Tibial artery (tissue), 4 donors: ENCODE measurements at regions not wholly inside any gene's neighbourhood (a gene's known extent, or its start where the extent isn't known, plus 50 kb on each side); places are given as distances from the start of the nearest gene placed in this dataset.

Source experiments
- DNase-seq, 2 donors: peaks; one replicate each; pipeline ENCODE4 v3.0.0-alpha.2; 2019
- H3K27ac ChIP-seq, 2 donors: fragments of 200-600 bp; sonication (generic) in 1 of 2; 1 replicate in 1 of 2; 2 replicates in 1 of 2; pipeline ENCODE4 v1.5.1; 2018 to 2019; ENCODE audit warnings: mild to moderate bottlenecking in 1 of 2
- H3K27me3 ChIP-seq, 2 donors: fragments of 200-600 bp; sonication (generic) in 1 of 2; one replicate each; pipeline versions ENCODE4 v1.5.1 to v1.6.0; 2016 to 2019
- H3K36me3 ChIP-seq, 3 donors: fragments of 200-600 bp; sonication (generic) in 2 of 3; one replicate each; pipeline ENCODE4 v1.5.1; 2016 to 2019; ENCODE audit warnings: mild to moderate bottlenecking in 2 of 3
- H3K4me1 ChIP-seq, 4 donors: fragments of 200-600 bp; sonication (generic) in 2 of 4; 1 replicate in 3 of 4; 2 replicates in 1 of 4; pipeline ENCODE4 v1.5.1; 2016 to 2019
- H3K4me3 ChIP-seq, 2 donors: fragments of 200-600 bp; sonication (generic) in 1 of 2; 1 replicate in 1 of 2; 2 replicates in 1 of 2; pipeline ENCODE4 v1.5.1; 2018 to 2019; ENCODE audit warnings: mild to moderate bottlenecking in 2 of 2
- H3K9me3 ChIP-seq, 3 donors: fragments of 200-600 bp; sonication (generic) in 1 of 3; one replicate each; pipeline ENCODE4 v1.5.1; 2016 to 2019
- CTCF ChIP-seq, 2 experiments: fragments of 200-600 bp in 1 of 2; fragments of 450-650 bp in 1 of 2; IDR thresholded peaks; one replicate each; pipeline ENCODE4 v1.5.1; 2017 to 2019; ENCODE audit warnings: antibody characterized with exemption in 2 of 2, mild to moderate bottlenecking in 1 of 2, moderate library complexity in 1 of 2
- intact Hi-C: fragments of 100-400 bp; cut with DNase I; formaldehyde crosslinking; loops from one replicate; pipeline ENCODE4 v1.15.0; 2023; ENCODE audit warnings: low total_unique reads

- DNase-seq = no peak
- Histone ChIP-seq H3K4me3 (no peak overlapping the region), H3K27me3 (no peaks in the 10 kb centered on the region), H3K36me3 (no peaks in the 10 kb centered on the region), H3K9me3 (no peaks in the 10 kb centered on the region), H3K4me1 (no peaks in the 10 kb centered on the region), H3K27ac (no peak overlapping the region)
- intact Hi-C loops = no loop called here
- no peak for TF ChIP-seq CTCF (IDR thresholded peaks at IDR 0.05)
These were observed 1961.9 kb upstream of the CELF4 start for GRCh38 chr18:39527465-39527864.

- H3K27ac ChIP-seq = no peak overlapping the region
- H3K36me3 ChIP-seq = no peaks in the 10 kb centered on the region
- H3K9me3 ChIP-seq = no peaks in the 10 kb centered on the region
- no peak overlapping the region for H3K4me3 ChIP-seq
- TF ChIP-seq CTCF (IDR thresholded peaks at IDR 0.05) = no peak
- DNase-seq = no peak
- no peaks in the 10 kb centered on the region for H3K27me3 ChIP-seq
- no peaks in the 10 kb centered on the region for H3K4me1 ChIP-seq
- intact Hi-C loops = no loop called here
These were observed 1958.8 kb upstream of the CELF4 start for GRCh38 chr18:39524370-39524769.

- no peak overlapping the region for H3K27ac ChIP-seq
- H3K4me1 ChIP-seq = no peaks in the 10 kb centered on the region
- intact Hi-C loops = no loop called here
- DNase-seq = no peak
- no peak for TF ChIP-seq CTCF (IDR thresholded peaks at IDR 0.05)
- H3K9me3 ChIP-seq = no peaks in the 10 kb centered on the region
- H3K4me3 ChIP-seq = no peak overlapping the region
- no peaks in the 10 kb centered on the region for H3K36me3 ChIP-seq
- H3K27me3 ChIP-seq = no peaks in the 10 kb centered on the region
These were observed 1957.7 kb upstream of the CELF4 start for GRCh38 chr18:39523281-39523680.

- Histone ChIP-seq H3K9me3 (no peaks in the 10 kb centered on the region), H3K4me1 (no peaks in the 10 kb centered on the region), H3K27me3 (no peaks in the 10 kb centered on the region), H3K27ac (no peak overlapping the region), H3K4me3 (no peak overlapping the region), H3K36me3 (no peaks in the 10 kb centered on the region)
- DNase-seq = no peak
- no peak for TF ChIP-seq CTCF (IDR thresholded peaks at IDR 0.05)
- intact Hi-C loops = no loop called here
These were observed 1955.6 kb upstream of the CELF4 start for GRCh38 chr18:39521164-39521563.

GRCh38 chr18:39519741-39520140 lies 1954.1 kb upstream of the CELF4 start:
- intact Hi-C loops = no loop called here

More at GRCh38 chr18:39519741-39520140, 1954.1 kb upstream of the CELF4 start:
- H3K4me1 ChIP-seq = no peaks in the 10 kb centered on the region
- H3K27ac ChIP-seq = no peak overlapping the region
- no peaks in the 10 kb centered on the region for H3K27me3 ChIP-seq
- TF ChIP-seq CTCF (IDR thresholded peaks at IDR 0.05) = no peak
- H3K4me3 ChIP-seq = no peak overlapping the region
- H3K36me3 ChIP-seq = no peaks in the 10 kb centered on the region
- H3K9me3 ChIP-seq = no peaks in the 10 kb centered on the region
- DNase-seq = no peak
